Calu3 (cell line): ENCODE measurements at regions not wholly inside any gene's neighbourhood (a gene's known extent, or its start where the extent isn't known, plus 50 kb on each side); places are given as distances from the start of the nearest gene placed in this dataset.
"Not testable (repeated sequence)": the region's sequence is repeated elsewhere in the genome, so short reads cannot be mapped to it uniquely, and the experiment has no call there.

Source experiments
- BruUV-seq: library from RNA; stranded (reverse); fragments of 400-500 nt; replicated peaks from 2 replicates; lab custom pipeline; 2021; lab: Mats Ljungman, UMichigan
- CTCF ChIA-PET: fragments of 300-600 bp; sonication (Branson Sonifier 250); formaldehyde crosslinking; loops from one replicate; lab custom pipeline; 2022; ENCODE audit warnings: antibody characterized with exemption; lab: Charles Lee
- DNase-seq: peaks from one replicate; pipeline ENCODE4 v3.0.0; 2022
- H3K27ac Mint-ChIP-seq: one replicate; pipeline ENCODE4 v1.8.0; 2022; ENCODE audit warnings: mixed read lengths; ENCODE audit not compliant: unreplicated experiment
- H3K27me3 Mint-ChIP-seq: one replicate; pipeline ENCODE4 v1.8.0; 2022; ENCODE audit warnings: mixed read lengths; ENCODE audit not compliant: unreplicated experiment
- H3K36me3 Mint-ChIP-seq: one replicate; pipeline ENCODE4 v1.8.0; 2022; ENCODE audit warnings: mild to moderate bottlenecking, moderate library complexity, mixed read lengths; ENCODE audit not compliant: insufficient read depth, unreplicated experiment
- H3K4me1 Mint-ChIP-seq: one replicate; pipeline ENCODE4 v1.8.0; 2022; ENCODE audit warnings: mild to moderate bottlenecking, low read depth, mixed read lengths; ENCODE audit not compliant: unreplicated experiment
- H3K4me3 Mint-ChIP-seq: one replicate; pipeline ENCODE4 v1.8.0; 2022; ENCODE audit warnings: mild to moderate bottlenecking, low read depth, moderate library complexity, mixed read lengths; ENCODE audit not compliant: unreplicated experiment
- H3K9me3 Mint-ChIP-seq: one replicate; pipeline ENCODE4 v1.8.0; 2022; ENCODE audit warnings: low read depth, mixed read lengths; ENCODE audit not compliant: unreplicated experiment
- intact Hi-C: fragments of 100-400 bp; cut with micrococcal nuclease; formaldehyde crosslinking; loops from one replicate; pipeline ENCODE4 v1.10.0; 2022; ENCODE audit not compliant: unreplicated experiment
- TF ChIP-seq, protein P1 (sequence below): fragments of 200-600 bp; IDR thresholded peaks from one replicate; pipeline ENCODE4 v1.8.0; 2022; ENCODE audit warnings: antibody characterized with exemption; ENCODE audit not compliant: unreplicated experiment

DNA sequence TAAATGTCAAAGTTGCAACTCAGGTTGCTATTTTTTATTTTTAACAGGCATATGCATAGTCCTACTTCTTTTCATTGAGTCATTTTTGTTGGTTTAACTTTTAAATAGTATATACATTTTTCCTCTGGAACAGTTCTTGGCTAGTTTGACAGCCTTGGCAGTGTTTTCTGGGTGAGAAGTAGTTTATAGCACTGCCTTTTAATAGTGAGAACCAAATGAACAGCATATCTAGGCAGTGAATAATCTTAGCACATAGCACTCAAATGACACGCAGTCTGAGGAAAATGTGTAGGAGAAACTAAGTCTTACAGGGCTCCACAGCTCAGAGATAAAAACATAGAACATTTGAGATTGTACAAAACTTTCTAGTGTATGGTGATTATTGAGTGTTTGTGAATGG is 265.5 kb upstream of the POT1 start:
- TF ChIP-seq, protein P1, sequence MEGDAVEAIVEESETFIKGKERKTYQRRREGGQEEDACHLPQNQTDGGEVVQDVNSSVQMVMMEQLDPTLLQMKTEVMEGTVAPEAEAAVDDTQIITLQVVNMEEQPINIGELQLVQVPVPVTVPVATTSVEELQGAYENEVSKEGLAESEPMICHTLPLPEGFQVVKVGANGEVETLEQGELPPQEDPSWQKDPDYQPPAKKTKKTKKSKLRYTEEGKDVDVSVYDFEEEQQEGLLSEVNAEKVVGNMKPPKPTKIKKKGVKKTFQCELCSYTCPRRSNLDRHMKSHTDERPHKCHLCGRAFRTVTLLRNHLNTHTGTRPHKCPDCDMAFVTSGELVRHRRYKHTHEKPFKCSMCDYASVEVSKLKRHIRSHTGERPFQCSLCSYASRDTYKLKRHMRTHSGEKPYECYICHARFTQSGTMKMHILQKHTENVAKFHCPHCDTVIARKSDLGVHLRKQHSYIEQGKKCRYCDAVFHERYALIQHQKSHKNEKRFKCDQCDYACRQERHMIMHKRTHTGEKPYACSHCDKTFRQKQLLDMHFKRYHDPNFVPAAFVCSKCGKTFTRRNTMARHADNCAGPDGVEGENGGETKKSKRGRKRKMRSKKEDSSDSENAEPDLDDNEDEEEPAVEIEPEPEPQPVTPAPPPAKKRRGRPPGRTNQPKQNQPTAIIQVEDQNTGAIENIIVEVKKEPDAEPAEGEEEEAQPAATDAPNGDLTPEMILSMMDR = no peak
- Mint-ChIP-seq H3K9me3 (peaks cover 10% of the 10 kb centered on the region), H3K27me3 (no peaks in the 10 kb centered on the region), H3K36me3 (peaks cover 5% of the 10 kb centered on the region), H3K4me1 (no peaks in the 10 kb centered on the region), H3K4me3 (no peak overlapping the region), H3K27ac (no peak overlapping the region)
- BruUV-seq = no TSS peak
- CTCF ChIA-PET = no interaction called here
- DNase-seq = no peak
- intact Hi-C loops = no loop called here

DNA sequence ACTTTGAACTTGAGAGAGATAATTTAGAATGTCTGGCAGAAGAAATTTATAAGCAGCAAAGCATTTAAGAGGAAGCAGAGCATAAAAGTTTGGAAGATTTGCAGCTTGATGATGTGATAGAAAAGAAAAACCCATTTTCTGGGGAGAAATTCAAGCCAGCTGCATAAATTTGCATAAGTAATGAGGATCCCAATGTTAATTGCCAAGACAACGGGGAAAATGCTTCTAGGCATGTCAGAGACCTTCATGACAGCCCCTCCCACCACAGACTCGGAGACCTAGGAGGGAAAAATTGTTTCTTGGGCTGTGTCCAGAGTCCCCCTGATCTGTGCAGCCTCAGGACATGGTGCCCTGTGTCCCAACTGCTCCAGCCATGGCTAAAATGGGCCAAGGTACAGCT is 263.6 kb upstream of the POT1 start:
- H3K9me3 Mint-ChIP-seq = peaks cover 10% of the 10 kb centered on the region
- CTCF ChIA-PET = no interaction called here
- H3K27ac Mint-ChIP-seq = no peak overlapping the region
- BruUV-seq = no TSS peak
- DNase-seq = no peak
- intact Hi-C loops = no loop called here
- no peaks in the 10 kb centered on the region for H3K27me3 Mint-ChIP-seq
- H3K4me3 Mint-ChIP-seq = no peak overlapping the region
- H3K4me1 Mint-ChIP-seq = no peaks in the 10 kb centered on the region
- TF ChIP-seq, protein P1 = no peak
- peaks cover 5% of the 10 kb centered on the region for H3K36me3 Mint-ChIP-seq

DNA sequence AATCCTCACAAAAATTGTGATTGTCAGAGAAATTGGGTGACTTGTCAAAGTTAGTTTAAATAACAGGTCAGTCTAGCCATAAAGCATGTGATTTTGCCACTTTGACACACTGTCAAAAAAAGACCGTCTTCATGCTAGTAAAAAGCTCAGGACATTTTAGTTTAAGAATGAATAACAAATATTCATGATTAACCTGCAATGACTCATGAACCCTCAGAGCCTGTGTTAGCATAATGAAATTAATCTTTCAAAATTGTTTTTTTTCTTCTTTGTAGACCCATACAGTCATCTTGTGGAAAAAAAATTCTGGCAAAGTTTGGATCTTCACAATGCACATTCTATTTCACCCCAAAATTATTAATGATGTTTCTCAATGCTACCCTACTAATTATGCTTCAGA is 255.2 kb upstream of the POT1 start:
- TF ChIP-seq, protein P1 = no peak
- Mint-ChIP-seq H3K9me3 (peaks cover 7% of the 10 kb centered on the region), H3K27ac (no peak overlapping the region), H3K4me3 (no peak overlapping the region), H3K4me1 (no peaks in the 10 kb centered on the region), H3K36me3 (no peaks in the 10 kb centered on the region), H3K27me3 (no peaks in the 10 kb centered on the region)
- BruUV-seq = no TSS peak
- intact Hi-C loops = no loop called here
- CTCF ChIA-PET = no interaction called here
- DNase-seq = no peak

DNA sequence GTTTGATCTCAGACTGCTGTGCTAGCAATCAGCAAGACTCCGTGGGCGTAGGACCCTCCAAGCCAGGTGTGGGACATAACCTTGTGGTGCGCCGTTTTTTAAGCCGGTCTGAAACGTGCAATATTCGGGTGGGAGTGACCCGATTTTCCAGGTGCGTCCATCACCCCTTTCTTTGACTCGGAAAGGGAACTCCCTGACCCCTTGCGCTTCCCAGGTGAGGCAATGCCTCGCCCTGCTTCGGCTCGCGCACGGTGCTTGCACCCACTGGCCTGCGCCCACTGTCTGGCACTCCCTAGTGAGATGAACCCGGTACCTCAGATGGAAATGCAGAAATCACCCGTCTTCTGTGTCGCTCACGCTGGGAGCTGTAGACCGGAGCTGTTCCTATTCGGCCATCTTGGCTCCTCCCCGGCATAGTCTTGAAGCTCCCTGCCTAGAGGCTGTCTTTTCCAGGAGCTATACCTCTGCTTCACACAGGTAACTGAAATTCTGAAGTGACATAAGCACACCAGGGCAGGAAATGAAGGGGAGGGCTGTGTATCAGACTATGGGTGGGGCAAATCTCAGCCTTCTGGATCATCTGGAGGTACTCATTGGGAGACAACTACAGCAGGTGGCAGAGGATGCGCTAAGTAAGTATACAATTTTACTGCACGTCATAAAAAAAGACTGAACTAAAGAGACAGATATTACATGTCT is 252.1 kb upstream of the POT1 start:
- BruUV-seq, H3K4me3 Mint-ChIP-seq, CTCF ChIA-PET, H3K9me3 Mint-ChIP-seq, H3K4me1 Mint-ChIP-seq, intact Hi-C loops, H3K36me3 Mint-ChIP-seq, DNase-seq, H3K27ac Mint-ChIP-seq, H3K27me3 Mint-ChIP-seq: not testable (repeated sequence)

DNA sequence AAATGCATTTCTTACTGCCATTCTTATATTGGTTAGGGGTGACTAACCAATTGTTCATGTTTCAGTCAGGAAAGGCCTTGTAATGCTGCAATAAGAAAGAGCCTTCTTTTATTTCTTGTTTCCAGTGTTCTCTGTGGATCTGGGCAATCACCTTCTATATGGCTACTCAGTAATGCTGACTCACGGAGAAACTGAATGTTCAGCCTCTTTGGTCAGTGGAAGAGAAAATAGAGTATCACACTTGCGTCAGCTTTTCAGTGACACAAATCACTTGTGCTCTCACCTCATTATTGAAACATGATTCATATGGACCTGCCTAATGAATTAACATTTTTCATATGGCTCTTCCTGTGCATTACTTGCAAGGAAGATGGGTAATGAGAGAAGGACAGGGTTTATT is 243.9 kb upstream of the POT1 start:
- Mint-ChIP-seq H3K4me1 (no peaks in the 10 kb centered on the region), H3K36me3 (no peaks in the 10 kb centered on the region), H3K27ac (no peak overlapping the region), H3K4me3 (no peak overlapping the region), H3K9me3 (no peaks in the 10 kb centered on the region), H3K27me3 (no peaks in the 10 kb centered on the region)
- intact Hi-C loops = no loop called here
- CTCF ChIA-PET = interaction anchor here (0.6 kb wide), 1 partner anchor 191 kb away, joined by 4 read pairs; no protein-coding TSS in a partner anchor
- no peak for DNase-seq
- TF ChIP-seq, protein P1 = no peak
- BruUV-seq = no TSS peak
